ENCODE measurements at regions not wholly inside any gene's neighbourhood (a gene's known extent, or its start where the extent isn't known, plus 50 kb on each side); places are given as distances from the start of the nearest gene placed in this dataset.
"Not testable (repeated sequence)": the region's sequence is repeated elsewhere in the genome, so short reads cannot be mapped to it uniquely, and the experiment has no call there.

GRCh38 chr7:98785929-98786571 is 83.8 kb downstream of the TMEM130 start:
- Mint-ChIP-seq H3K27ac (ENCODE audit: low read depth) (no peak overlapping the region), H3K4me1 (no peaks in the 10 kb centered on the region)

GRCh38 chr7:98788966-98789365 is 80.8 kb downstream of the TMEM130 start:
- DNase-seq (ENCODE audit: low spot score in 2 of 2): no peak
- H3K27ac Mint-ChIP-seq (ENCODE audit: low read depth): no peak overlapping the region
- no peaks in the 10 kb centered on the region for H3K4me1 Mint-ChIP-seq
- peaks cover 41% of the 10 kb centered on the region for H3K27me3 Mint-ChIP-seq
- no peaks in the 10 kb centered on the region for H3K9me3 Mint-ChIP-seq
- no peaks in the 10 kb centered on the region for H3K36me3 Mint-ChIP-seq (ENCODE audit: insufficient read depth)
- ATAC-seq (replicated peaks; ENCODE audit: extremely low read depth, poor library complexity, severe bottlenecking): no peak
- H3K4me3 Mint-ChIP-seq: no peak overlapping the region

More at GRCh38 chr7:98785929-98786571, 83.8 kb downstream of the TMEM130 start:
- DNase-seq (ENCODE audit: low spot score in 2 of 2) (no peak), ATAC-seq (replicated peaks; ENCODE audit: extremely low read depth, poor library complexity, severe bottlenecking) (no peak)
- Mint-ChIP-seq H3K9me3 (no peaks in the 10 kb centered on the region), H3K36me3 (ENCODE audit: insufficient read depth) (peaks cover 3% of the 10 kb centered on the region), H3K4me3 (no peak overlapping the region), H3K27me3 (peaks cover 50% of the 10 kb centered on the region)

- not testable (repeated sequence) for H3K4me3 Mint-ChIP-seq; H3K36me3 Mint-ChIP-seq (ENCODE audit: insufficient read depth); H3K4me1 Mint-ChIP-seq; ATAC-seq (replicated peaks; ENCODE audit: extremely low read depth, poor library complexity, severe bottlenecking); H3K9me3 Mint-ChIP-seq; H3K27me3 Mint-ChIP-seq; DNase-seq (ENCODE audit: low spot score in 2 of 2); H3K27ac Mint-ChIP-seq (ENCODE audit: low read depth)
These were observed 75.4 kb downstream of the TMEM130 start for GRCh38 chr7:98794453-98794852.

GRCh38 chr7:98795741-98796493 is 73.9 kb downstream of the TMEM130 start:
- Mint-ChIP-seq H3K27ac (ENCODE audit: low read depth) (no peak overlapping the region), H3K27me3 (no peaks in the 10 kb centered on the region), H3K9me3 (peaks cover 12% of the 10 kb centered on the region), H3K4me1 (no peaks in the 10 kb centered on the region), H3K36me3 (ENCODE audit: insufficient read depth) (no peaks in the 10 kb centered on the region), H3K4me3 (no peak overlapping the region)
- ATAC-seq (replicated peaks; ENCODE audit: extremely low read depth, poor library complexity, severe bottlenecking) (no peak), DNase-seq (ENCODE audit: low spot score in 2 of 2) (no peak)

Data from central memory CD8-positive, alpha-beta T cell (primary cell).